ENCODE measurements at regions not wholly inside any gene's neighbourhood (a gene's known extent, or its start where the extent isn't known, plus 50 kb on each side); places are given as distances from the start of the nearest gene placed in this dataset.

GRCh38 chr2:52340171-52340570 lies 1308.2 kb upstream of the NRXN1 start:
- TF ChIP-seq CTCF (IDR thresholded peaks at IDR 0.05) (no peak), POLR2A (IDR thresholded peaks at IDR 0.05) (no peak)
